ENCODE measurements at regions not wholly inside any gene's neighbourhood (a gene's known extent, or its start where the extent isn't known, plus 50 kb on each side); places are given as distances from the start of the nearest gene placed in this dataset.

DNA sequence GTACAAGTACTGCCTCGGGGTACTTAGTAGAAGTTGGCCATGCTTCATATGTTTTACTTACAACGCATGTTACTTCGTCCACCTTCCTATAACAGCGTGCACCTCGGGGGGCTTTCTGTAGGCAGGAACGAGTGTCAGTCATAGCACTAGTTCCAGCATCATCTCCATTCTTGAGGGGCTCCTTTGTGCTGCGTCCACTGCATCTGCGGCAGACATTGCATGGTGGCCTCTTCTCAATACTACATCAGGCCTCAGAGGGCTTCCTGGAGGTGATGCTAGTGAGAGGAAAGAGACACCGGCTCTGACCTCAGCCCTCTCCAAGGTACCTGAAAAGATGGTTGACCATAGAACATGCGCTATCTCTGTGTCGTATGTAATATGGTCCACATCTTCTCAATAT lies 121.2 kb upstream of the RTL1 start:
- Histone ChIP-seq H3K27me3 (ENCODE audit: control insufficient read depth in 2 of 2, insufficient read depth in 2 of 2, low read length in 2 of 2) (no peaks in the 10 kb centered on the region), H3K4me3 (replicated peaks in 1 of 3; ENCODE audit: insufficient read depth in 1 of 3, low read depth in 1 of 3, low read length in 3 of 3) (no peak overlapping the region), H2AFZ (ENCODE audit: low read depth, low read length) (no peak overlapping the region), H3K9ac (replicated peaks; ENCODE audit: extremely low read depth, insufficient read depth, low read length) (no peak overlapping the region), H3K27ac (ENCODE audit: insufficient read depth, low read depth, low read length) (no peak overlapping the region), H3K4me1 (ENCODE audit: control insufficient read depth, extremely low read depth, insufficient read depth, low read length) (no peaks in the 10 kb centered on the region), H3K79me2 (ENCODE audit: control insufficient read depth, insufficient read depth, low read length) (no peaks in the 10 kb centered on the region), H3K4me2 (ENCODE audit: insufficient read depth, low read length) (no peak overlapping the region), H4K20me1 (replicated peaks; ENCODE audit: control insufficient read depth, extremely low read depth, insufficient read depth, low read length) (no peaks in the 10 kb centered on the region), H3K36me3 (ENCODE audit: control insufficient read depth in 2 of 2, extremely low read depth in 1 of 2, insufficient read depth in 2 of 2, low read length in 2 of 2) (peaks cover 5 to 23% of the 10 kb centered on the region in 2 experiments), H3K9me3 (replicated peaks; ENCODE audit: control insufficient read depth, insufficient read depth, low read length) (no peaks in the 10 kb centered on the region), H3K9me1 (replicated peaks; ENCODE audit: control insufficient read depth, extremely low read depth, insufficient read depth, low read length) (no peaks in the 10 kb centered on the region)
- no TSS peak for BruUV-seq (replicated peaks)
- ChIA-PET POLR2A (no interaction called here), CTCF (no interaction called here)
- intact Hi-C loops (cut with micrococcal nuclease) (no loop called here), dilution Hi-C loops (cut with MboI; ENCODE audit: extremely low pct_ligation_motif_present, low sequenced_read_pairs) (no loop called here)
- no peak for TF ChIP-seq JUN (IDR thresholded peaks at IDR 0.05; ENCODE audit: borderline replicate concordance, insufficient read depth, insufficient read length, low read depth)
- TF ChIP-seq EZH2 (IDR thresholded peaks at IDR 0.05; ENCODE audit: borderline replicate concordance, low read depth, low read length, severe bottlenecking) = no peak
- no peak for TF ChIP-seq MYC (IDR thresholded peaks at IDR 0.05; ENCODE audit: low read depth, low read length)
- TF ChIP-seq, protein P1, sequence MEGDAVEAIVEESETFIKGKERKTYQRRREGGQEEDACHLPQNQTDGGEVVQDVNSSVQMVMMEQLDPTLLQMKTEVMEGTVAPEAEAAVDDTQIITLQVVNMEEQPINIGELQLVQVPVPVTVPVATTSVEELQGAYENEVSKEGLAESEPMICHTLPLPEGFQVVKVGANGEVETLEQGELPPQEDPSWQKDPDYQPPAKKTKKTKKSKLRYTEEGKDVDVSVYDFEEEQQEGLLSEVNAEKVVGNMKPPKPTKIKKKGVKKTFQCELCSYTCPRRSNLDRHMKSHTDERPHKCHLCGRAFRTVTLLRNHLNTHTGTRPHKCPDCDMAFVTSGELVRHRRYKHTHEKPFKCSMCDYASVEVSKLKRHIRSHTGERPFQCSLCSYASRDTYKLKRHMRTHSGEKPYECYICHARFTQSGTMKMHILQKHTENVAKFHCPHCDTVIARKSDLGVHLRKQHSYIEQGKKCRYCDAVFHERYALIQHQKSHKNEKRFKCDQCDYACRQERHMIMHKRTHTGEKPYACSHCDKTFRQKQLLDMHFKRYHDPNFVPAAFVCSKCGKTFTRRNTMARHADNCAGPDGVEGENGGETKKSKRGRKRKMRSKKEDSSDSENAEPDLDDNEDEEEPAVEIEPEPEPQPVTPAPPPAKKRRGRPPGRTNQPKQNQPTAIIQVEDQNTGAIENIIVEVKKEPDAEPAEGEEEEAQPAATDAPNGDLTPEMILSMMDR (IDR thresholded peaks at IDR 0.05; ENCODE audit: extremely low read depth in 1 of 2, insufficient read depth in 1 of 2, low read depth in 1 of 2, low read length in 2 of 2) = no peak
- no peak for TF ChIP-seq GATA2 (IDR thresholded peaks at IDR 0.05; ENCODE audit: insufficient read depth, insufficient read length, low read depth, low read length)
- no peak for TF ChIP-seq POLR2A (IDR thresholded peaks at IDR 0.05; ENCODE audit: low read depth, low read length)
- no peak for TF ChIP-seq POLR2AphosphoS5 (IDR thresholded peaks at IDR 0.05; ENCODE audit: insufficient read depth, low read depth, low read length)
- TF ChIP-seq, protein P2, sequence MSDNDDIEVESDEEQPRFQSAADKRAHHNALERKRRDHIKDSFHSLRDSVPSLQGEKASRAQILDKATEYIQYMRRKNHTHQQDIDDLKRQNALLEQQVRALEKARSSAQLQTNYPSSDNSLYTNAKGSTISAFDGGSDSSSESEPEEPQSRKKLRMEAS (IDR thresholded peaks at IDR 0.05; ENCODE audit: insufficient read depth, insufficient read length) = no peak
- TF ChIP-seq FOS (IDR thresholded peaks at IDR 0.05; ENCODE audit: borderline replicate concordance, insufficient read depth, low read length) = no peak
- DNase-seq (ENCODE audit: low read depth, low spot score) (no peak), FAIRE-seq (no peak)

Measured in endothelial cell of umbilical vein (primary cell).